HCT116 (cell line): ENCODE measurements at regions not wholly inside any gene's neighbourhood (a gene's known extent, or its start where the extent isn't known, plus 50 kb on each side); places are given as distances from the start of the nearest gene placed in this dataset.

ENCODE experiments used
- ATAC-seq: fragments of 200-7000 bp; cut with Tn5 transposase; 2 replicates; pipeline ENCODE4 v1.9.1; 2020; ENCODE audit warnings: mild to moderate bottlenecking, moderate library complexity
- BruUV-seq: library from RNA; stranded (reverse); fragments of 400-500 nt; replicated peaks from 2 replicates; lab custom pipeline; 2021; lab: Mats Ljungman, UMichigan
- CTCF ChIA-PET: fragments of 300-600 bp; sonication (Branson Sonifier 250); formaldehyde crosslinking; loops from one replicate; lab custom pipeline; 2021; ENCODE audit warnings: antibody characterized with exemption; lab: Charles Lee
- POLR2A ChIA-PET: fragments of 300-600, 350-600 bp; sonication (Branson Sonifier 250); formaldehyde crosslinking; loops from one replicate; lab custom pipeline; 2021; ENCODE audit warnings: antibody characterized with exemption; lab: Charles Lee
- RAD21 ChIA-PET, 2 experiments: fragments of 300-600 bp; sonication (Branson Sonifier 250); formaldehyde crosslinking; loops; one replicate each; lab custom pipeline; 2023; ENCODE audit warnings: low total read pairs in 2 of 2; ENCODE audit not compliant: uncharacterized antibody in 2 of 2, unreplicated experiment in 2 of 2, low non-redundant PET in 1 of 2; lab: Charles Lee
- DNase-seq: peaks from one replicate; pipeline ENCODE4 v3.0.0-alpha.2; 2010; ENCODE audit warnings: low read depth, low spot score
- H2AFZ ChIP-seq: fragments of 200-600 bp; shearing (Covaris generic), sonication (generic); 2 replicates; pipeline ENCODE4 v1.6.1; 2017; ENCODE audit warnings: low read depth, mixed run types, mixed read lengths, antibody characterized with exemption, low read length; ENCODE audit not compliant: poor library complexity, severe bottlenecking
- H3K27ac ChIP-seq: 2 replicates; pipeline ENCODE4 v1.5.1; 2012; ENCODE audit warnings: low read depth, low read length
- H3K27me3 ChIP-seq: fragments of 200-600 bp; sonication (generic); 2 replicates; pipeline ENCODE4 v1.6.1; 2016; ENCODE audit warnings: mixed run types, low read length, mixed read lengths; ENCODE audit not compliant: insufficient read depth
- H3K36me3 ChIP-seq, 2 experiments: fragments of 200-500 bp in 1 of 2; fragments of 200-600 bp in 1 of 2; sonication (Bioruptor generic) in 1 of 2; sonication (generic) in 1 of 2; 2 replicates each; pipeline versions ENCODE4 v1.5.1 to v1.6.1; 2014 to 2016; ENCODE audit warnings: low read length in 2 of 2, inconsistent platforms in 1 of 2, mixed read lengths in 1 of 2, mixed run types in 1 of 2; ENCODE audit not compliant: insufficient read depth in 2 of 2, control insufficient read depth in 1 of 2
- H3K4me1 ChIP-seq, 2 experiments: fragments of 200-600 bp in 1 of 2; sonication (generic) in 1 of 2; 2 replicates each; pipeline versions ENCODE4 v1.5.1 to v1.6.1; 2012 to 2017; ENCODE audit warnings: low read length in 2 of 2, inconsistent platforms in 1 of 2, mild to moderate bottlenecking in 1 of 2, mixed read lengths in 1 of 2, mixed run types in 1 of 2, moderate library complexity in 1 of 2; ENCODE audit not compliant: insufficient read depth in 2 of 2, control insufficient read depth in 1 of 2
- H3K4me2 ChIP-seq: fragments of 200-600 bp; sonication (generic); 2 replicates; pipeline ENCODE4 v1.6.1; 2017; ENCODE audit warnings: mixed run types, low read length, mixed read lengths
- H3K4me3 ChIP-seq, 2 experiments: fragments of 200-600 bp in 1 of 2; sonication (generic) in 1 of 2; replicated peaks in 1 of 2; 2 replicates each; pipeline ENCODE4 v1.5.1; 2011 to 2016; ENCODE audit warnings: low read length in 2 of 2, control low read depth in 1 of 2, low read depth in 1 of 2, mild to moderate bottlenecking in 1 of 2, mixed read lengths in 1 of 2, mixed run types in 1 of 2
- H3K79me2 ChIP-seq: fragments of 200-600 bp; sonication (generic); 2 replicates; pipeline ENCODE4 v1.6.1; 2017; ENCODE audit warnings: mild to moderate bottlenecking, mixed run types, low read length, moderate library complexity, mixed read lengths; ENCODE audit not compliant: insufficient read depth
- H3K9ac ChIP-seq: fragments of 200-600 bp; sonication (generic); 2 replicates; pipeline ENCODE4 v1.6.1; 2016; ENCODE audit warnings: low read length, mixed read lengths
- H3K9me2 ChIP-seq: fragments of 200-600 bp; sonication (generic), shearing (Covaris generic); 2 replicates; pipeline ENCODE4 v1.6.1; 2017; ENCODE audit warnings: mixed run types, mild to moderate bottlenecking, moderate library complexity; ENCODE audit not compliant: insufficient read depth
- H3K9me3 ChIP-seq, 2 experiments: fragments of 200-500 bp in 1 of 2; fragments of 200-600 bp in 1 of 2; sonication (Bioruptor generic) in 1 of 2; sonication (generic) in 1 of 2; 2 replicates each; pipeline ENCODE4 v1.6.1; 2014 to 2017; ENCODE audit warnings: low read length in 2 of 2, mixed read lengths in 2 of 2, inconsistent platforms in 1 of 2, low read depth in 1 of 2, mild to moderate bottlenecking in 1 of 2, mixed run types in 1 of 2, moderate library complexity in 1 of 2; ENCODE audit not compliant: control insufficient read depth in 1 of 2, insufficient read depth in 1 of 2
- H4K20me1 ChIP-seq: fragments of 200-600 bp; sonication (generic), shearing (Covaris generic); 2 replicates; pipeline ENCODE4 v1.6.1; 2017; ENCODE audit warnings: mixed run types, mild to moderate bottlenecking, moderate library complexity; ENCODE audit not compliant: insufficient read depth
- CEBPB ChIP-seq: IDR thresholded peaks from 2 replicates; pipeline ENCODE4 v1.6.1; 2012; ENCODE audit warnings: low read depth
- EGR1 ChIP-seq: IDR thresholded peaks from 2 replicates; pipeline ENCODE4 v1.6.1; 2012; ENCODE audit warnings: low read depth
- ELF1 ChIP-seq: IDR thresholded peaks from 2 replicates; pipeline ENCODE4 v1.6.1; 2012; ENCODE audit warnings: low read depth, borderline replicate concordance
- EZH2 ChIP-seq: fragments of 200-600 bp; sonication (generic); IDR thresholded peaks from 2 replicates; pipeline ENCODE4 v1.6.1; 2017; ENCODE audit warnings: antibody characterized with exemption, mixed run types
- EZH2phosphoT487 ChIP-seq: fragments of 200-600 bp; IDR thresholded peaks from 2 replicates; pipeline ENCODE4 v1.6.1; 2018; ENCODE audit warnings: antibody characterized with exemption, borderline replicate concordance
- FOSL1 ChIP-seq: IDR thresholded peaks from 2 replicates; pipeline ENCODE4 v1.6.1; 2012; ENCODE audit warnings: low read depth
- JUND ChIP-seq: IDR thresholded peaks from 2 replicates; pipeline ENCODE4 v1.6.1; 2012
- POLR2A ChIP-seq: IDR thresholded peaks from 2 replicates; pipeline ENCODE4 v1.7.0; 2011; ENCODE audit warnings: borderline replicate concordance; ENCODE audit not compliant: insufficient read depth, insufficient read length; ENCODE audit errors: extremely low read depth
- POLR2AphosphoS5 ChIP-seq: IDR thresholded peaks from 2 replicates; pipeline ENCODE4 v1.6.1; 2011; ENCODE audit warnings: mild to moderate bottlenecking, low read depth, low read length, moderate library complexity
- RAD21 ChIP-seq: IDR thresholded peaks from 2 replicates; pipeline ENCODE4 v1.6.1; 2012; ENCODE audit warnings: low read depth, mild to moderate bottlenecking
- SP1 ChIP-seq: IDR thresholded peaks from 2 replicates; pipeline ENCODE4 v1.6.1; 2012; ENCODE audit warnings: low read depth
- TCF7L2 ChIP-seq: IDR thresholded peaks from 2 replicates; pipeline ENCODE4 v1.7.0; 2011; ENCODE audit warnings: borderline replicate concordance, inconsistent platforms; ENCODE audit not compliant: insufficient read depth, insufficient read length; ENCODE audit errors: extremely low read depth
- YY1 ChIP-seq: IDR thresholded peaks from 2 replicates; pipeline ENCODE4 v1.6.1; 2011; ENCODE audit warnings: low read length, low read depth, moderate library complexity, mild to moderate bottlenecking; ENCODE audit not compliant: insufficient replicate concordance; ENCODE audit errors: extremely low read depth
- ZNF274 ChIP-seq: fragments of 200-500 bp; sonication (Bioruptor generic); IDR thresholded peaks from 2 replicates; pipeline ENCODE4 v1.6.1; 2014; ENCODE audit warnings: mild to moderate bottlenecking, low read depth, low read length, inconsistent platforms
- intact Hi-C: fragments of 100-400 bp; cut with micrococcal nuclease; formaldehyde crosslinking; loops from 2 replicates; pipeline ENCODE4 v1.10.0; 2022
- TF ChIP-seq, protein P1 (sequence below): IDR thresholded peaks from 2 replicates; pipeline ENCODE4 v1.6.1; 2012
- TF ChIP-seq, protein P2 (sequence below): IDR thresholded peaks from 2 replicates; pipeline ENCODE4 v1.6.1; 2012; ENCODE audit warnings: low read depth
- TF ChIP-seq, protein P3 (sequence below): IDR thresholded peaks from 2 replicates; pipeline ENCODE4 v1.6.1; 2011; ENCODE audit warnings: mild to moderate bottlenecking, low read length, moderate library complexity; ENCODE audit not compliant: insufficient replicate concordance; ENCODE audit errors: extremely low read depth
- TF ChIP-seq, protein P4 (sequence below): IDR thresholded peaks from 2 replicates; pipeline ENCODE4 v1.6.1; 2012
- TF ChIP-seq, protein P5 (sequence below), 3 experiments: fragments of 200-600 bp in 1 of 3; sonication (generic) in 1 of 3; IDR thresholded peaks in 2 of 3; conservative IDR thresholded peaks in 1 of 3; 2 replicates each; pipeline ENCODE4 v1.5.1; 2012 to 2017; ENCODE audit warnings: low read depth in 2 of 3, low read length in 2 of 3, antibody characterized with exemption in 1 of 3, borderline replicate concordance in 1 of 3, control low read depth in 1 of 3, mild to moderate bottlenecking in 1 of 3, mixed read lengths in 1 of 3, mixed run types in 1 of 3, moderate library complexity in 1 of 3; ENCODE audit not compliant: insufficient read depth in 1 of 3

DNA sequence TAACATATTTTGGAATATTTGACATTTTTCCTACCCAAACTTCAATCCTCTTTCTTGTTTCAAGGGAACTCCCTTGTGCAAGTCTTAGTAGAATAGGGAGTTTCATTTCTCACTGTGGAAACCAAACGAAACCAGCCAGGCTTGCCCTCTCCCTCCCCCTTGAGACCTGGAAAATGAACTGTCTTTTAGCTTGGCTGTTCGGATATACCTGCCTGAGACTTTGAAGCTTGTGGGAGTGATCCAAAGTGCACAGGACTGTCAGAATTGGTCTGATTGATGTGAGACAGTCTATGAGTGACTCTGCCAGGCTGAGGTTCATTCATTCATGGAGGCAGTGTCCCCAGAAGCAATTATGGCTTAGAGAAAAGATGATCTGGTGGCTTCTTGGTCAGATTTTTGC, 388.1 kb downstream of the EPM2A start:
- ChIA-PET RAD21 (no interaction called here), POLR2A (no interaction called here), CTCF (no interaction called here)
- H4K20me1 ChIP-seq, result no peaks in the 10 kb centered on the region
- no peak overlapping the region for H3K27ac ChIP-seq
- TF ChIP-seq POLR2AphosphoS5 (no peak), EGR1 (no peak), ZNF274 (no peak), JUND (no peak), EZH2phosphoT487 (no peak), POLR2A (no peak), ELF1 (no peak), TCF7L2 (no peak), SP1 (no peak), RAD21 (no peak), FOSL1 (no peak), EZH2 (no peak), YY1 (no peak), CEBPB (no peak)
- TF ChIP-seq, protein P1, sequence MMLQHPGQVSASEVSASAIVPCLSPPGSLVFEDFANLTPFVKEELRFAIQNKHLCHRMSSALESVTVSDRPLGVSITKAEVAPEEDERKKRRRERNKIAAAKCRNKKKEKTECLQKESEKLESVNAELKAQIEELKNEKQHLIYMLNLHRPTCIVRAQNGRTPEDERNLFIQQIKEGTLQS, result no peak
- TF ChIP-seq, protein P2, sequence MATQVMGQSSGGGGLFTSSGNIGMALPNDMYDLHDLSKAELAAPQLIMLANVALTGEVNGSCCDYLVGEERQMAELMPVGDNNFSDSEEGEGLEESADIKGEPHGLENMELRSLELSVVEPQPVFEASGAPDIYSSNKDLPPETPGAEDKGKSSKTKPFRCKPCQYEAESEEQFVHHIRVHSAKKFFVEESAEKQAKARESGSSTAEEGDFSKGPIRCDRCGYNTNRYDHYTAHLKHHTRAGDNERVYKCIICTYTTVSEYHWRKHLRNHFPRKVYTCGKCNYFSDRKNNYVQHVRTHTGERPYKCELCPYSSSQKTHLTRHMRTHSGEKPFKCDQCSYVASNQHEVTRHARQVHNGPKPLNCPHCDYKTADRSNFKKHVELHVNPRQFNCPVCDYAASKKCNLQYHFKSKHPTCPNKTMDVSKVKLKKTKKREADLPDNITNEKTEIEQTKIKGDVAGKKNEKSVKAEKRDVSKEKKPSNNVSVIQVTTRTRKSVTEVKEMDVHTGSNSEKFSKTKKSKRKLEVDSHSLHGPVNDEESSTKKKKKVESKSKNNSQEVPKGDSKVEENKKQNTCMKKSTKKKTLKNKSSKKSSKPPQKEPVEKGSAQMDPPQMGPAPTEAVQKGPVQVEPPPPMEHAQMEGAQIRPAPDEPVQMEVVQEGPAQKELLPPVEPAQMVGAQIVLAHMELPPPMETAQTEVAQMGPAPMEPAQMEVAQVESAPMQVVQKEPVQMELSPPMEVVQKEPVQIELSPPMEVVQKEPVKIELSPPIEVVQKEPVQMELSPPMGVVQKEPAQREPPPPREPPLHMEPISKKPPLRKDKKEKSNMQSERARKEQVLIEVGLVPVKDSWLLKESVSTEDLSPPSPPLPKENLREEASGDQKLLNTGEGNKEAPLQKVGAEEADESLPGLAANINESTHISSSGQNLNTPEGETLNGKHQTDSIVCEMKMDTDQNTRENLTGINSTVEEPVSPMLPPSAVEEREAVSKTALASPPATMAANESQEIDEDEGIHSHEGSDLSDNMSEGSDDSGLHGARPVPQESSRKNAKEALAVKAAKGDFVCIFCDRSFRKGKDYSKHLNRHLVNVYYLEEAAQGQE, result no peak
- TF ChIP-seq, protein P3, sequence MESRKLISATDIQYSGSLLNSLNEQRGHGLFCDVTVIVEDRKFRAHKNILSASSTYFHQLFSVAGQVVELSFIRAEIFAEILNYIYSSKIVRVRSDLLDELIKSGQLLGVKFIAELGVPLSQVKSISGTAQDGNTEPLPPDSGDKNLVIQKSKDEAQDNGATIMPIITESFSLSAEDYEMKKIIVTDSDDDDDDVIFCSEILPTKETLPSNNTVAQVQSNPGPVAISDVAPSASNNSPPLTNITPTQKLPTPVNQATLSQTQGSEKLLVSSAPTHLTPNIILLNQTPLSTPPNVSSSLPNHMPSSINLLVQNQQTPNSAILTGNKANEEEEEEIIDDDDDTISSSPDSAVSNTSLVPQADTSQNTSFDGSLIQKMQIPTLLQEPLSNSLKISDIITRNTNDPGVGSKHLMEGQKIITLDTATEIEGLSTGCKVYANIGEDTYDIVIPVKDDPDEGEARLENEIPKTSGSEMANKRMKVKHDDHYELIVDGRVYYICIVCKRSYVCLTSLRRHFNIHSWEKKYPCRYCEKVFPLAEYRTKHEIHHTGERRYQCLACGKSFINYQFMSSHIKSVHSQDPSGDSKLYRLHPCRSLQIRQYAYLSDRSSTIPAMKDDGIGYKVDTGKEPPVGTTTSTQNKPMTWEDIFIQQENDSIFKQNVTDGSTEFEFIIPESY, result no peak
- TF ChIP-seq, protein P4, sequence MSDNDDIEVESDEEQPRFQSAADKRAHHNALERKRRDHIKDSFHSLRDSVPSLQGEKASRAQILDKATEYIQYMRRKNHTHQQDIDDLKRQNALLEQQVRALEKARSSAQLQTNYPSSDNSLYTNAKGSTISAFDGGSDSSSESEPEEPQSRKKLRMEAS, result no peak
- TF ChIP-seq, protein P5, sequence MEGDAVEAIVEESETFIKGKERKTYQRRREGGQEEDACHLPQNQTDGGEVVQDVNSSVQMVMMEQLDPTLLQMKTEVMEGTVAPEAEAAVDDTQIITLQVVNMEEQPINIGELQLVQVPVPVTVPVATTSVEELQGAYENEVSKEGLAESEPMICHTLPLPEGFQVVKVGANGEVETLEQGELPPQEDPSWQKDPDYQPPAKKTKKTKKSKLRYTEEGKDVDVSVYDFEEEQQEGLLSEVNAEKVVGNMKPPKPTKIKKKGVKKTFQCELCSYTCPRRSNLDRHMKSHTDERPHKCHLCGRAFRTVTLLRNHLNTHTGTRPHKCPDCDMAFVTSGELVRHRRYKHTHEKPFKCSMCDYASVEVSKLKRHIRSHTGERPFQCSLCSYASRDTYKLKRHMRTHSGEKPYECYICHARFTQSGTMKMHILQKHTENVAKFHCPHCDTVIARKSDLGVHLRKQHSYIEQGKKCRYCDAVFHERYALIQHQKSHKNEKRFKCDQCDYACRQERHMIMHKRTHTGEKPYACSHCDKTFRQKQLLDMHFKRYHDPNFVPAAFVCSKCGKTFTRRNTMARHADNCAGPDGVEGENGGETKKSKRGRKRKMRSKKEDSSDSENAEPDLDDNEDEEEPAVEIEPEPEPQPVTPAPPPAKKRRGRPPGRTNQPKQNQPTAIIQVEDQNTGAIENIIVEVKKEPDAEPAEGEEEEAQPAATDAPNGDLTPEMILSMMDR (IDR thresholded peaks at IDR 0.05 in 2 of 3, conservative IDR thresholded peaks at IDR 0.05 in 1 of 3; ENCODE audit: borderline replicate concordance in 1 of 3, insufficient read depth in 1 of 3, low read depth in 2 of 3, low read length in 2 of 3), result no peak
- ATAC-seq (no peak), DNase-seq (no peak)
- no peaks in the 10 kb centered on the region for H3K4me1 ChIP-seq
- no TSS peak for BruUV-seq
- no peaks in the 10 kb centered on the region for H3K36me3 ChIP-seq
- H3K9me2 ChIP-seq, result no peaks in the 10 kb centered on the region
- no peak overlapping the region for H2AFZ ChIP-seq
- H3K27me3 ChIP-seq, result no peaks in the 10 kb centered on the region
- H3K9ac ChIP-seq, result no peak overlapping the region
- no peak overlapping the region for H3K4me3 ChIP-seq
- no peaks in the 10 kb centered on the region for H3K79me2 ChIP-seq
- no peak overlapping the region for H3K4me2 ChIP-seq
- intact Hi-C loops, result no loop called here
- H3K9me3 ChIP-seq, result no peaks in the 10 kb centered on the region
